KOPT-K1 (cell line): ENCODE measurements at regions not wholly inside any gene's neighbourhood (a gene's known extent, or its start where the extent isn't known, plus 50 kb on each side); places are given as distances from the start of the nearest gene placed in this dataset.
"Not testable (repeated sequence)": the region's sequence is repeated elsewhere in the genome, so short reads cannot be mapped to it uniquely, and the experiment has no call there.

ENCODE experiments used
- H3K27ac ChIP-seq: fragments of 200-600 bp; sonication (generic); 2 replicates; pipeline ENCODE4 v1.5.1; 2016; ENCODE audit warnings: antibody characterized with exemption, mild to moderate bottlenecking, low read depth, low read length; ENCODE audit not compliant: poor library complexity, severe bottlenecking
- H3K36me3 ChIP-seq: fragments of 200-600 bp; sonication (generic); 2 replicates; pipeline ENCODE4 v1.5.1; 2017; ENCODE audit warnings: antibody characterized with exemption, mild to moderate bottlenecking, low read length, moderate library complexity; ENCODE audit not compliant: insufficient read depth
- H3K9me3 ChIP-seq: fragments of 200-600 bp; sonication (generic); 2 replicates; pipeline ENCODE4 v1.5.1; 2017; ENCODE audit warnings: antibody characterized with exemption, low read length, mild to moderate bottlenecking; ENCODE audit not compliant: insufficient read depth, poor library complexity, severe bottlenecking

DNA sequence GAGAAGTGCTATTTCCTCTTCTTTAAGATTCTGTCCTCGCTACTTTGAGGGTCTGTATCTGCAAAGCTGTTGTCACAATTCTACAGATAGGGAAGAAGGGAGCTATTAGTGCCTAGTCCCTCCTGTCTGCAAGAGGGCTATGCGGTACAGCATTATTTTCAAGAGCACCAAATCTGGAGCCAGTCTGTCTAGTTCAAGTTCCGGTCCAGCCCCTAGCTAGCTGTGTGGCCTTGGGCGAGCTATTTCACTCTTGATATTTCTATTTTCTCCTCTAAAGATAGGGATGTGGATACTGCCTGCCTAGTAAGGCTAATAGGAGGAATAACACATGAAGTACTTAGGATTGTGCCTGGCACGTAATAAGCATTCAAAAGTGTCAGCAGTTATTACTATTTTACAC is 272.4 kb downstream of the KCNE4 start:
- Histone ChIP-seq H3K27ac (no peak overlapping the region), H3K9me3 (no peaks in the 10 kb centered on the region), H3K36me3 (no peaks in the 10 kb centered on the region)

DNA sequence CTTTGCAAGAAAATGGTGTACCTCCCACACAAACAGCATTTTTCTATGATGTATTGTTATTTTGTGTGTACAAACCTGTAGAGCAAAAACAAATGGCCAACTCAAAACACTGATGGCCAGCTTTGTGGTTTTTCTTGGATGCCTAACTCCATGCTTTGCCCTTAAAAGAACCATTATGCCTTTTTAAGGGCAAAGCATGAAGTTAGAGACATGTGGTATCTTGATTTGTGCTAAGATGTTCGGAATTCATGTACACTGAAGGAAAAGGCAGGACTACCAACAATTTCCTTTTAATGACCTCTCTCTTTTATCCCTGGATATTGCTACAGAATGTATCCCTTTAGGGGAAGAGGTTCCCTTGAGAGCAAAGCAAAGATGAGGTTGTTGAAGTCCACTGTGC is 273.6 kb downstream of the SCG2 start:
- Histone ChIP-seq H3K27ac (no peak overlapping the region), H3K9me3 (no peaks in the 10 kb centered on the region)

DNA sequence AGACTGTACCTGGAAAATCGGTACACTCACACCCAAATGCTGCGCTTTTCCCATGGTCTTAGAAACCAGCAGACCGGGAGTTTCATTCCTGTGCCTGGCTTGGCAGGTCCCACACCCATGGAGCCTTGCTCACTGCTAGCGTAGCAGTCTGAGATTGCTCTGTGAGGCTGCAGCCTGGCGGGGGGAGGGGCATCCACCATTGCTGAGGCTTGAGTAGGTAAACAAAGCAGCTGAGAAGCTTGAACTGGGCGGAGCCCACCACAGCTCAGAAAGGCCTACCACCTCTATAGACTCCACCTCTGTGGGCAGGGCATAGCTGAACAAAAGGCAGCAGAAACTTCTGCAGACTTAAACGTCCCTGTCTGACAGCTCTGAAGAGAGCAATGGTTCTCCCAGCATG is 271.4 kb downstream of the SCG2 start:
- H3K36me3 ChIP-seq: not testable (repeated sequence)

More for the DNA sequence above, 273.6 kb downstream of the SCG2 start:
- no peaks in the 10 kb centered on the region for H3K36me3 ChIP-seq

DNA sequence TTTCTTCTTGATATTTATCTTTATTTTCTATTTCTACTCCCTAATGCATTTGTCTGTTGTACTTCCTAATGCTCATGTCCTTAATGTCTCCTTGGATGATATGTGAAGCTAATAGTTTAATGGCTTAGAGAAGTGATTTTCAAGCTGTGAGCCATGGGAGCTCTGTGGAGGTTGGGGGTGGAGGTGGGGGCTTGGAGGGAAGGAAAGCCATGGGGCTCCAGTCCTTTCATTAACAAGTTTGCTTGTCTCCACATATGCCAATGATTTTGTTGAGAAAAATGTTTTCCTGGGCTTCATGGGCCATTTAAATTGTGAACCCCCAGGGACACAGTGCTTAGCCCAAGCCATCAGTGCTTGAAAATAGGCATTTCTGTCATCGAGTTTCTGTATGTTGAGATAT is 264.1 kb downstream of the SCG2 start:
- Histone ChIP-seq H3K36me3 (no peaks in the 10 kb centered on the region), H3K9me3 (no peaks in the 10 kb centered on the region), H3K27ac (no peak overlapping the region)

More for the DNA sequence above, 271.4 kb downstream of the SCG2 start:
- not testable (repeated sequence) for H3K27ac ChIP-seq, H3K9me3 ChIP-seq

DNA sequence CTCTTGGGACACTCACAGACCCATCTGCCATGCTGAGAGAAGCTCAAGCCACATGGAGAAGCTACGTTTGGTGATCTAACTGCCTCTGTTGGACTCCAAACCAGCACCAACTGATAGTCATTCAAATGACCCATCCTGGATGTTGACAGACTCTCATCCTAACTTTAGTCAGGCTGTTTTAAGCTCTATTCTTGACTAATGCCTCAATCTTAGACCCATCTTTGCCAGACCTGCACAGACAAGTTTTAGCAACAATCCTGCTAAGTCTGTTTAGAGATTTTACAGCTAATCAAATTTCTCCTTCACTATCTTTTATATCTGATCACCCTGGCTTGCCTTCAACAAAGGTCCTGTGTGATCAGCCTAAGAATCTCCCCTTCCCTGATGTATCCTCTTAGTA is 245.1 kb downstream of the SCG2 start:
- Histone ChIP-seq H3K27ac (no peak overlapping the region), H3K36me3 (no peaks in the 10 kb centered on the region), H3K9me3 (no peaks in the 10 kb centered on the region)

DNA sequence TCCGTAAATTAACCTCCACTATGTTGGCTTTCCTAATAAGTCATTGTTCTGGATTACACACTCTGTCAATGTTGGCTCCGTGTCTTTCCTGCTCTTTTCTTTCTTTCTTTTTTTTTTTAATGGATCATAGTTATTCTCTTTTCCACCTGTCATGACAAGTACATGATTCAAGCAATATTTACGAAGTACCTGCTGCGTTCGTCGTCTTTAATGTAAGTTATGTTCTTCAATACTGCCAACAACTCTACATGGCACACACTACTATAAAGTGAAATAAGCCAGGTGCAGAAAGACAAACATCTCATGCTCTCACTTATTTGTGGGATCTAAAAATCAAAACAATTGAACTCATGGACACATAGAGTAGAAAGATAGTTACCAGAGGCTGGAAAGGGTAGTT is 239.1 kb downstream of the SCG2 start:
- no peaks in the 10 kb centered on the region for H3K9me3 ChIP-seq
- no peak overlapping the region for H3K27ac ChIP-seq
- no peaks in the 10 kb centered on the region for H3K36me3 ChIP-seq

DNA sequence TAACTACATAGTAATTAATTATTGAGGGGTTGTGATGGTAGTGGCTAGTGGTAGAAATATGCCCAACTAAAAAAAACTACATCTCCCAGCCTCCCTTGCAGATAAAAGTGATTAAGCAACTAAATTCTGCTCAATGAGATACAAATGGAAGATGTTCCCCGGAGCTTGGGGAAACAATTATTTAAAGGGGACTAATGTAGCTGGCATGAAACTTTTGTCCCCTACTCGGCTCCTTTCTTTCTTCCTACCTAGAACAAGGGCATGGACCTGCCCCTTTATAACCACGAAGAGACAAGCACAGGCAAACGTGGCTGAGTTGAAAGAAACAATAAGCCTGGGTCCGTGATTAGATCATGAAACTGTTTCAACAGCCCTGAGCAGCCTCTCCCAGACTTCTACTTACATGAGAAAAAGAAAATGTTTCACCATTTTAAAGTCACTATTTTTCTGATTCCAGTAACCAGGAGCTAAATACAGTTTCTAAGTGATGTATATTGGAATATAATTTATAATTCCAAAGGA is 236.9 kb downstream of the SCG2 start:
- H3K9me3 ChIP-seq: no peaks in the 10 kb centered on the region
- H3K27ac ChIP-seq: no peak overlapping the region
- H3K36me3 ChIP-seq: no peaks in the 10 kb centered on the region

DNA sequence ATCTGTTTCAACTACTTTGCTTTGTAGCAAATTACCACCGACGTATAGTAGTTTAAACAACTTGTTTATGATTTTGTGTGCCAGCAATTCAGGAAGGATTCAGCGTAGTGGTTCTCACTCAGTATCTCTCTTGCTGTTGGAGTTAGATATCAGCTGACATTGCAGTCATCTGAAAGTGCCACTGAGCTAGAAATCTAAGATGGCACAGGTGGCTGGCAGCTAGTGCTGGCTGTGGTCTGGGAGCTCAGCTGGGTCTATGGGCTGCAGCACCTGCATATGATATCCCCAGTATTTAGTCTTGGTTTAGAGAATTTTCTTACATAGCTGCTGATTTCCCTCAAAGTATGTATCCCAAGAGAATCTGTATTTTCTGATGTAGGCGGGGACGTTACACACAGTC is 235.6 kb downstream of the SCG2 start:
- Histone ChIP-seq H3K36me3 (no peaks in the 10 kb centered on the region), H3K9me3 (no peaks in the 10 kb centered on the region), H3K27ac (no peak overlapping the region)

DNA sequence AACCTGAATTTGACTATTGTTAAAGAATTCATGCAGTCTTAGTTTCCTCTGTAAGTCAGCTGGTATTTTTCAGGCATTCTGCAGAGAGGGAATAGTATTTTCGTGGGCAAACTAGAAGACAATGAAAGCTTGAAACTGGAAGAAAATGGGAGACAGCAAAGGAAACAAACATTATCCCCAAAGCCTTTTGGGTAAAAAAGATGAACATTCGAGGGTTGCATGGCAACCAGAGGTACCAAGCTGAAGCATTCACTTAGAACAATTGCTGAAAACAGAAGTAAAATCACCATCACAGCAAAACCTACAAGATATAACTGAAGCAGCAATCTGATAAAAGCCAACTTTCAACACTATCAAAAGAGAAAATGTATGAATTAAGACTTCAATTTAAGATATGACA is 233.7 kb downstream of the SCG2 start:
- Histone ChIP-seq H3K27ac (no peak overlapping the region), H3K9me3 (no peaks in the 10 kb centered on the region), H3K36me3 (no peaks in the 10 kb centered on the region)

DNA sequence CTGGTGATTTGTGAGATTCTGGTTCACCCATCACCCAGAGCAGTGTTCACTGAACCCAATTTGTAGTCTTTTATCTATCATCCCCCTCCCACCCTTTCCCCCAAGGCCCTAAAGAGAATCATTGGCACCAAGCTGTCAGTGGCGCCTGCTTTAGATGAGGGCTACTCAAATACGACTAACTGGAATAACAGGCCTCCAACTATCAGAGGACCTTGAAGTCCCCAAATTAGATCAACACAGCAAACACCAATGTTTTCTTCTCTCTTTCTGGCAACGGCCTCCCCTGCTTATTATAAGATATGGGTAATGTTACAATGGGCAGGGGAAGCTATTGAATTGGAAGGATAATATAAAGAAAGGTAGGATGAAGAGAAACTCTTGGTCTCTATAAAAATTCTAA is 232.3 kb downstream of the SCG2 start:
- H3K9me3 ChIP-seq: no peaks in the 10 kb centered on the region
- no peak overlapping the region for H3K27ac ChIP-seq
- H3K36me3 ChIP-seq: no peaks in the 10 kb centered on the region

DNA sequence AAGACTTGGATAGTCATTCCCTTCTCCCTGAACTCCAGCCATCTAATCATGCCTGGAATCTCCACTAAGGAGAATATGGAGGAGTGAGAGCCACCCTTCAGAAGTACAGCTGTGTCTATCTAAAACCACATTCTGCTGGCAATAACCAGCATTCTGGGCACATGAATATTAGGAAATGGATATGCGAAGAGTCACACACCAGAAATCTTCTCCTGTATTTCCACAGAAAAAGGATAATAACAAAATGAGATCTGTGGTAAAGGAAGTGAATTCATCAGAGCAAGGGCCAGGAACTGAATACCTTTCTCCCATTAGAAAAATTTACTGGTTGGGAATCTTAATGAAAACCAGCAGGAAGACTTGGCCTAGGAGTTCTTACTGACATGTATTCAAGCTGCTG is 218.8 kb downstream of the SCG2 start:
- Histone ChIP-seq H3K36me3 (no peaks in the 10 kb centered on the region), H3K27ac (no peak overlapping the region), H3K9me3 (no peaks in the 10 kb centered on the region)

DNA sequence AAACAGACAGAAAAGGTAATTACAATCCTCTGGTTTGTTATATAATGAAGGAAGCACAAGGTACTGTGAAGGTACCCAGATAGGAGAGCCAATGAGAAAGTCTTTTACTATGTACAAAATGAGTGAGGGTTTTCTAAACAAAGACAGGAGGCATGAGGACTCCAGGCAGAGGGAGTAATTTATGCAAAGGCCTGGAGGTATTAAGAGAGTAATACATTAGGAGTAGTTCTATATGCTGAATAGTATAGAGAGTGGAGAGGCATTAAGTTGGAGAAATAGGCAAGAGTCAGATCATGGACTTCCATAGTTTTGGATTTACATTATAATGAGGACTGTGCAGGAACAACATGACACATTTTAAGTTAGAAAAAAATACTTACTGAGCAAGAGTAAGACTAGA is 216.0 kb downstream of the SCG2 start:
- Histone ChIP-seq H3K9me3 (no peaks in the 10 kb centered on the region), H3K36me3 (no peaks in the 10 kb centered on the region), H3K27ac (no peak overlapping the region)

DNA sequence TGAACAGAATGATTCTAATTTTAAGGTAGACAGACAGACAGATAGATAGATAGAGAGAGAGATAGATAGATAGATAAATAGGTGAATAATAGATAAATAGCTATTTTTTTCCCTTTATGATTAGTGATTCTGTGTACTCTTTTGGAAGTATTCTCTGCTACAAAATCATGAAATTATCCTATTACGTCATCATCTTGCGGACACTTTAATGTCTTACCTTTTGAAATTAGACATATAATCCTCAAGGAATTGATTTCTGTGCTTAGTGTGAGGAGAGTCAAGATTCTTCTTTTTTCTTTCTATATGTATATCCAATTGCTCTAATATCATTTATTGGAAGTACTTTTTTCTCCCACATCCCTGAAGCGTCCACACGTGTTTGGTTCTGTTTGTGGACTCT is 215.2 kb downstream of the SCG2 start:
- no peaks in the 10 kb centered on the region for H3K36me3 ChIP-seq
- no peaks in the 10 kb centered on the region for H3K9me3 ChIP-seq
- no peak overlapping the region for H3K27ac ChIP-seq

DNA sequence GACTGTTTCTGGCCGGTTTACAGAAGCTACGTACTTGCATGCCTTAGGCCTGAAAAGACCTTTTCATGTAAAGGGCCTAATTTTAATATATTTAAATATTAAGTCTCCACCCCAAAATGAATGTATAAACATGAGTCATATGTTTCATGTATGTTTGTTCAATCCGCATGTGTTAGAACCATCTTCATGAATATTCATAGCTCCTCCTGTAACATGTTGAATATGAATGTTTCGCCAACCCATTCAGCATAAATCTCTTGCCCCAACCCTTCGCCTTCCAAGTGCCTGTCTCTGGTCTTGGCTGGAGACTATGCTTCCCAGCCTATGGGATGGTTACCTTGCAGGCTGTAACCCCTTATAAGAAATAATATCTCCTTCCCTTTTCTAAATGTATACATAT is 212.5 kb downstream of the SCG2 start:
- Histone ChIP-seq H3K9me3 (no peaks in the 10 kb centered on the region), H3K27ac (no peak overlapping the region), H3K36me3 (no peaks in the 10 kb centered on the region)

DNA sequence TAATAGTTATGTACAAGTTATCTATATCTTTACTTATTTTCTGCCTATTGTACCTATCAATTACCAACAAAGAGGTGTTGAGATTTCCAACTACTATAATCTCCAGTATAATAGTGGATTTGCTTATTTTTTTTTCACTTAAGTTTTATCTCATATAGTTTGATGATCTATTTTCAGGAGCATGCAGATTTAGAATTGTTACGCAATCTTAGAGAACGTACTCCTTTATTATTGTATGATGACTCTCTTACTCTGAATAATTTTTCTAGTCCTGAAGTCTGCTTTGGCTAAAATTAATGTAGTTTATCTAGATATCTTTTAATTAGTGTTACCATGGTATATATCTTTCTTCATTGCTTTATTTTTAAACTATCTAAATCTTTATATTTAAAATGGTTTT is 205.2 kb downstream of the SCG2 start:
- Histone ChIP-seq H3K27ac (no peak overlapping the region), H3K9me3 (no peaks in the 10 kb centered on the region), H3K36me3 (no peaks in the 10 kb centered on the region)

DNA sequence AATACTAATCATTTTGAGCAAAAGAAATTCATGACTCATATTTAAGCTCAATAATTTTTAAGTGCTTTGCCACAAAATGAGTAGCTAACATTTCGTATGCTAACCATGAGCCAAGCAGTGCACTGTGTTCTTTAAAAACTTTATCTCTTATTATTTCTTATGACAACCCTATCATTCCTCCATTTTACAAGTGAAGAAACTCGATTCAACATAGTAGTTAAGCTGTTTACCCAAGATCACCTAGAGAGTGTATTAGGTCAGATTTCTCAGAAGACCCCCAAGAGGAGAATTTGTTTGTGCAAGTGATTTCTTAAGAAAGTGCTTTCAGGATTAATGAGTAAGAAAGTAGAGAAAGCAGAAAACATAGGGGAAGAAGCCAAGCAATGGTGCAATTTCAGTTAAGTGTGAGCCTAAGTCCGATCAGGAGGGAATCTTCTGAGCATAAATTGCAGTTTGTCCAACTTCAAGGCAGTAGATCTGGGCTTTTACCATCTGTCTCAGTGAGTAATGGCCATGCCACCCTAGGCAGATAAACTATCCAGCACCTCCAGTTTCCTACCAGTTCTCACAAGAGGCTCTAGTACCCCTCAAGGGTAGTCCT is 202.7 kb downstream of the SCG2 start:
- H3K27ac ChIP-seq: no peak overlapping the region
- H3K36me3 ChIP-seq: no peaks in the 10 kb centered on the region
- H3K9me3 ChIP-seq: no peaks in the 10 kb centered on the region
